Suprapubic skin (tissue), 4 donors: ENCODE measurements at regions not wholly inside any gene's neighbourhood (a gene's known extent, or its start where the extent isn't known, plus 50 kb on each side); places are given as distances from the start of the nearest gene placed in this dataset.

Source experiments
- DNase-seq, 2 donors: peaks; one replicate each; pipeline ENCODE4 v3.0.0-alpha.2; 2019; ENCODE audit warnings: low spot score in 2 of 2
- H3K27ac ChIP-seq: fragments of 200-600 bp; sonication (generic); one replicate; pipeline ENCODE4 v1.5.1; 2019
- H3K27me3 ChIP-seq: fragments of 200-600 bp; sonication (generic); one replicate; pipeline ENCODE4 v1.5.1; 2019
- H3K36me3 ChIP-seq: fragments of 200-600 bp; sonication (generic); one replicate; pipeline ENCODE4 v1.5.1; 2019
- H3K4me1 ChIP-seq: fragments of 200-600 bp; sonication (generic); one replicate; pipeline ENCODE4 v1.5.1; 2019
- H3K4me3 ChIP-seq: fragments of 200-600 bp; sonication (generic); one replicate; pipeline ENCODE4 v1.5.1; 2019; ENCODE audit warnings: mild to moderate bottlenecking
- H3K9me3 ChIP-seq: fragments of 200-600 bp; sonication (generic); one replicate; pipeline ENCODE4 v1.5.1; 2019
- EP300 ChIP-seq: sonication (generic); formaldehyde crosslinking; IDR thresholded peaks from one replicate; pipeline ENCODE4 v1.6.1; 2017; ENCODE audit warnings: antibody characterized with exemption
- POLR2A ChIP-seq, 2 donors: fragments of 450-650 bp; IDR thresholded peaks; one replicate each; pipeline ENCODE4 v1.6.1; 2017; ENCODE audit warnings: antibody characterized with exemption in 2 of 2, mild to moderate bottlenecking in 2 of 2, moderate library complexity in 2 of 2
- POLR2AphosphoS5 ChIP-seq, 3 donors: sonication (generic); formaldehyde crosslinking; IDR thresholded peaks; one replicate each; pipeline ENCODE4 v1.6.1; 2017; ENCODE audit warnings: antibody characterized with exemption in 3 of 3
- WGBS: methylation state at CpG from one replicate; pipeline ENCODE4 v1.1.5; 2018; 5-methylcytosine and 5-hydroxymethylcytosine counted together
- TF ChIP-seq, protein P1 (sequence below), 2 donors: fragments of 200-600 bp in 1 of 2; fragments of 450-650 bp in 1 of 2; sonication (generic) in 1 of 2; IDR thresholded peaks; one replicate each; pipeline ENCODE4 v1.5.1; 2016 to 2019; ENCODE audit warnings: antibody characterized with exemption in 2 of 2, mild to moderate bottlenecking in 1 of 2, moderate library complexity in 1 of 2

DNA sequence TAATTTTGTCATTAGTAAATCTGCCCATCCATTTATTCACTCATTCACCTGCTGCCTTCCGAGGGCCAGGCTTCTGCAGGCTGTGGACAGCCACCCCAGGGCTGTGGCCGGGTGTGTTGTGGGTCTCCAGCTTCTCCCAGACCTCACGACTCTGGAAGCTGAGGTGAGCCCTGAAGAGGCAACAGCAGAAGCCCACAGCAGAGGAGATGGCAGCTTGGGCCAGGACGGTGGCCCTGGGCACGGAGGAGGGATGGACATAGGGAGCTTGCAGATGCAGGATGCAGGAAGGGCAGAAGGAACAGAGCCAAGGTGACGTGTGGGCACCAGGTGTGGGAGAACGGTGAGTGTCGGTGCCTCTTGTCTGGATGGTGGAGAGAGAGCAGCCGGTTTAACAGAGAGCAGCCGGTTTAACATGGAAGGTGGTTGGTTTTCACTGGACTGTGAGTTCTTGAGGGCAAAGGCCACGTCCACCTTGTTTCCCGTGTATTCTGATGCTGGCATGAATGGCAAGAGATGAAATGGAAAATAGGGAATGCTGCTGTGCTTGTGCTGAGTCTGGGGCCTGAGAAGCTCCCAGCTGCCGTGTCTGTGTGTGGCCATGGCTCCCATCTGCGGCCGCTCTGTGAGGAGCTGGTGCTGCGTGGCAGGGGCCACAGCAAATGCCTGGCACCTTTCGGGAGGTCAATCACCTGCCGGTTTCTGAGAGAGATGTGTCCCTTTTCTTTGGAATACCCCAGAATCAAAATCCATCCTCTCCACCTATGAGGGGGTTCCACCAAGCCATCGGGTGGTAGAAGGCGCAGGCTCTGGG, 669.9 kb downstream of the BRD1 start:
- Histone ChIP-seq H3K4me3 (no peak overlapping the region), H3K4me1 (no peaks in the 10 kb centered on the region), H3K27me3 (peaks cover 63% of the 10 kb centered on the region), H3K36me3 (no peaks in the 10 kb centered on the region), H3K27ac (no peak overlapping the region), H3K9me3 (no peaks in the 10 kb centered on the region)
- 74% methylated on average over 14 of the region's 20 CpGs for WGBS
- peak in 1 of 2 donors; percentile 44 for DNase-seq
- no peak for TF ChIP-seq EP300
- no peak for TF ChIP-seq POLR2AphosphoS5 (IDR thresholded peaks at IDR 0.05)
- no peak for TF ChIP-seq POLR2A (IDR thresholded peaks at IDR 0.05)
- TF ChIP-seq, protein P1, sequence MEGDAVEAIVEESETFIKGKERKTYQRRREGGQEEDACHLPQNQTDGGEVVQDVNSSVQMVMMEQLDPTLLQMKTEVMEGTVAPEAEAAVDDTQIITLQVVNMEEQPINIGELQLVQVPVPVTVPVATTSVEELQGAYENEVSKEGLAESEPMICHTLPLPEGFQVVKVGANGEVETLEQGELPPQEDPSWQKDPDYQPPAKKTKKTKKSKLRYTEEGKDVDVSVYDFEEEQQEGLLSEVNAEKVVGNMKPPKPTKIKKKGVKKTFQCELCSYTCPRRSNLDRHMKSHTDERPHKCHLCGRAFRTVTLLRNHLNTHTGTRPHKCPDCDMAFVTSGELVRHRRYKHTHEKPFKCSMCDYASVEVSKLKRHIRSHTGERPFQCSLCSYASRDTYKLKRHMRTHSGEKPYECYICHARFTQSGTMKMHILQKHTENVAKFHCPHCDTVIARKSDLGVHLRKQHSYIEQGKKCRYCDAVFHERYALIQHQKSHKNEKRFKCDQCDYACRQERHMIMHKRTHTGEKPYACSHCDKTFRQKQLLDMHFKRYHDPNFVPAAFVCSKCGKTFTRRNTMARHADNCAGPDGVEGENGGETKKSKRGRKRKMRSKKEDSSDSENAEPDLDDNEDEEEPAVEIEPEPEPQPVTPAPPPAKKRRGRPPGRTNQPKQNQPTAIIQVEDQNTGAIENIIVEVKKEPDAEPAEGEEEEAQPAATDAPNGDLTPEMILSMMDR (IDR thresholded peaks at IDR 0.05) = no peak

GRCh38 chr22:49156662-49157285, 670.9 kb downstream of the BRD1 start:
- 31% methylated on average over 17 of the region's 17 CpGs for WGBS
- Histone ChIP-seq H3K4me3 (no peak overlapping the region), H3K27me3 (peaks cover 70% of the 10 kb centered on the region), H3K27ac (no peak overlapping the region), H3K4me1 (no peaks in the 10 kb centered on the region), H3K36me3 (no peaks in the 10 kb centered on the region), H3K9me3 (no peaks in the 10 kb centered on the region)
- TF ChIP-seq, protein P1 (IDR thresholded peaks at IDR 0.05) = no peak
- TF ChIP-seq POLR2A (IDR thresholded peaks at IDR 0.05) (no peak), EP300 (no peak), POLR2AphosphoS5 (IDR thresholded peaks at IDR 0.05) (no peak)
- DNase-seq = peak in 1 of 2 donors; percentile 71

GRCh38 chr22:49155770-49156580, 671.7 kb downstream of the BRD1 start:
- no peak overlapping the region for H3K27ac ChIP-seq
- WGBS = 69% methylated on average over 24 of the region's 24 CpGs
- H3K4me1 ChIP-seq = no peaks in the 10 kb centered on the region
- no peaks in the 10 kb centered on the region for H3K9me3 ChIP-seq
- no peak for DNase-seq
- no peak overlapping the region for H3K4me3 ChIP-seq
- peaks cover 69% of the 10 kb centered on the region for H3K27me3 ChIP-seq
- TF ChIP-seq POLR2AphosphoS5 (IDR thresholded peaks at IDR 0.05) = no peak
- TF ChIP-seq, protein P1 (IDR thresholded peaks at IDR 0.05) = no peak
- no peak for TF ChIP-seq EP300
- TF ChIP-seq POLR2A (IDR thresholded peaks at IDR 0.05) = no peak
- H3K36me3 ChIP-seq = no peaks in the 10 kb centered on the region

GRCh38 chr22:49155039-49155769, 672.5 kb downstream of the BRD1 start:
- no peak for DNase-seq
- H3K4me1 ChIP-seq = no peaks in the 10 kb centered on the region
- no peak overlapping the region for H3K27ac ChIP-seq
- H3K9me3 ChIP-seq = no peaks in the 10 kb centered on the region
- peaks cover 66% of the 10 kb centered on the region for H3K27me3 ChIP-seq
- 82% methylated on average over 19 of the region's 27 CpGs for WGBS
- TF ChIP-seq POLR2AphosphoS5 (IDR thresholded peaks at IDR 0.05) = no peak
- TF ChIP-seq POLR2A (IDR thresholded peaks at IDR 0.05) = no peak
- TF ChIP-seq, protein P1 (IDR thresholded peaks at IDR 0.05) = no peak
- TF ChIP-seq EP300 = no peak
- no peak overlapping the region for H3K4me3 ChIP-seq
- no peaks in the 10 kb centered on the region for H3K36me3 ChIP-seq
